Urothelium cell line (cell line): ENCODE measurements at regions not wholly inside any gene's neighbourhood (a gene's known extent, or its start where the extent isn't known, plus 50 kb on each side); places are given as distances from the start of the nearest gene placed in this dataset.

Experiments
- DNase-seq: peaks from one replicate; pipeline ENCODE4 v3.0.0; 2011; ENCODE audit warnings: low spot score, mixed read lengths
- FAIRE-seq: peaks from 2 replicates; lab custom pipeline; 2011; peaks lifted over from hg19 to GRCh38; lab: Jason Lieb, UNC

DNA sequence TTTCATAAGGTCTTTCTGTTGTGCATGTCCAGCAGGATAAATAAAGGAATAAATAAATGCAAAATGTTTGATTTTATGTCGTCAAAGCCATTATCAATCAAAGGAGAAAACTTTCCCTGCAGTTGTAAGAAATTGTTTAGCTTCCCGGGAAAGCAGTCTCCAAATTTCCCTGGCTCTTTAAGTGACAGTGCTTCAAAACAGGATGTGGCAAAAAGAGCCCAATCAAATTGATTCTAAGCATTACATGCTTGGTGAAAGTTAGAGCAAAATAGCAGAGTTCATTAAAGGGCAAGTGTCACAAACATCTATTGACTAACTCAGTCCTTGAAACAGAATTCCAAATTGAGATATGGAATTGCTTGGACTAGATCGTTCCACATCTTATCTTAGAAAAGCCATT is 704.1 kb downstream of the PRELID2 start:
- DNase-seq, result peak; percentile 13
- FAIRE-seq, result no peak

DNA sequence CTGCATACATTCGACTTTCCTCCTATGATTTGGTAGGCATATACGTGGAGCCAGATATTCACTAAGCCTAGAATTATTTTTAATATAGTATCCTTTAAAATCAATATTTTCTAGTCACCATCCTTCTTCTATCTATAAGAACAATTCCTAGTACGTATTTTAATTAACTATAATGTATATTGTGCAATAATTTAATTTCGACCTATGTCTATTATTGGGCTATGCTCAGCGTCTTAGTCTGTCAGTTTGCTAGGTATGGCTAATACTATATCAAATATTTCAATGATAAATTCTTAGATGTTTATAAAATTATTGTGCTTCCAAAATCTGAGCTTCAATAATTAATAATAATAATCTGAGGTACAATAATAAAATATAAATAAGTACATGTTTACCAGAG is 705.3 kb downstream of the PRELID2 start:
- FAIRE-seq (no peak), DNase-seq (no peak)

DNA sequence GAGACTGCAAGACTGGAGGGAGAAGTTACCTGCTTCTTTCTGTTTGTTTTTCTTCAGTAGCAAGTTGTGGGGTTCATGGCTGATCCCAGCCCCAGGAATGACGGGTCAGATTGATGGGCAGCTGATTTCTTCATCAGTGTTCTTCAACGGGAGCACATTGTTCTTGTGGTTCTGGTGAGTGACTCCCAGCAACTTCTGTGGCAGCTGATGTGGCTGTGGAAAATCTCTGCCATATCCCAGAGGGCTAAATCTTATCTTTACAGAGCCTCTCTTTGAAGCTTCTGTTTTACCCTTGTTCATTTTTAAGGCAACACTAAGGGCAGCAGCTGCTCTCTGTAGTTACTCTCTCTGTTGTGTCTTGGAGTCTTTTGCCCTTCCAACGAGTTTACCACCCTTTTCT is 710.3 kb downstream of the PRELID2 start:
- FAIRE-seq (no peak), DNase-seq (no peak)

DNA sequence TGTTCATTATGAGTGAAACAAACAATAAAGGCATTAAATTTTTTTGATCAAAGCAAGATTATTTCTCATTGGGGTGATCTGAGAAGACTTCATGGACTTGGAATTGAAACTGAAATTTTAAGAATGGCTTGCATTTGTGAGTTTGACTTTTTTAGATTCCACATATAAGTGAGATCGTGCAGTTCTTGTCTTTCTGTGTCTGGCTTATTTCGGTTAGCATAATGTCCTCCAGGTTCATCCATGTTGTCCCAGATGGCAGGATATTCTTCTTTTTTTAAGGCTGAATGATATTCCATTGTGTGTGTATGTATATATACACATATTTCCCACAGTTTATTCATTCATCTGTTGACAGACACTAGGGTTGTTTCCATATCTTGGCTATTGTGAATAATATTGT is 716.5 kb downstream of the PRELID2 start:
- no peak for FAIRE-seq
- no peak for DNase-seq

DNA sequence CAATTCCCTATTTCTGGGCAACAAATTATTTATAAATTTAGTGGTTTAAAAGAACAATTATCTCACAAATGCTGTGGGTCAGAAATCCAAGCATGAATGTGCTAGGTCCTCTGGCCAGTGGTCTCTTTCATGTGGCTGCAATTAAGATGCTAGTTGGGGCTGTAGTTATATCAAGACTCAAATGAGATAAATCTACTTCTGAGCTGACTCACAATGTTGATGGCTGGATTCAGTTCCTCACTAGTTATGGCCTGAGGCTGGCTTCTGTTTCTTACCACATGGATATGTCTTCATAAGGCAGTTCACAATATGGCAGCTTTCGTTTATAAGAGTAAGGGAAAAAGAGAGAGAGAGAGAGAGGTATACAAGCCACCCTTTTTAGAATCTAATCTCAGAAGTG is 717.0 kb downstream of the PRELID2 start:
- FAIRE-seq, result no peak
- DNase-seq, result no peak

DNA sequence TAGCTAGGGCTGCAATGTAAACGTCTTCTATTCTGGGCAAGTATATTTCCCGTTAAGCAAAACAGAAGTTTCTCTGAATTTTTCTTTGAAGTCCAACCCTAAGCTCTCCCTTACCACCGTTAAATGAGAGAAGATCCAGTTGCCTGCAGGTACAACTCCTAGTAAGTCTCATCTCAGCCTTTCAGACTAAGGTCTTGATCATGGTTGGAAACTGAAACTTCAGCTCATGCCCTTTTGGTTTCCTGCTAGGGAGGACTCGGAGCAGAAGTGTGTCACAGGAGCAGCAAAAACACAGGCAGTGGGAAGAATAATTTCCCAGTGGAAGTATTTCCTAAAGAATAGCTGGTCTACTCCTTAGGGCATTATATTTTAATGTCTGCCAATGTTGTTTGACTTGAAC is 717.9 kb downstream of the PRELID2 start:
- FAIRE-seq, result no peak
- no peak for DNase-seq

DNA sequence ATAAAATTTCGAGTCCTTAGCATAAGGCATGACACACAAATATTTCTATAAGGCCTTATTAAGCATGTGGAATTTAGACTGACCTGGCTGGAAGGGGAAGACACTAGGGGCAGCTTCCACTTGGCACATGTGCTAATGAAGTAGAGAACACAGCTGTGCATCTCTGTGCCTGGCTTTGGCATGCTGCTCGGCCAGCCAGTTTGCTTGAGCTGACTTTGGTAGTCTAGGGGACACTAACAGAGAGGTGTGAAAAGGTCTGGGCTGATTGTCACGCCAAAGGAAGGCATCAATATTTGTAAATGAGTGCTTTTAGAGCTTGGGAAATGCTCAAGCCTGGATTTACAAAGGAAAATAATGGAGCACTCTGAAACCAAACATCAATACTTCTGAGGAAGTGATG is 723.7 kb downstream of the PRELID2 start:
- FAIRE-seq (no peak), DNase-seq (no peak)

DNA sequence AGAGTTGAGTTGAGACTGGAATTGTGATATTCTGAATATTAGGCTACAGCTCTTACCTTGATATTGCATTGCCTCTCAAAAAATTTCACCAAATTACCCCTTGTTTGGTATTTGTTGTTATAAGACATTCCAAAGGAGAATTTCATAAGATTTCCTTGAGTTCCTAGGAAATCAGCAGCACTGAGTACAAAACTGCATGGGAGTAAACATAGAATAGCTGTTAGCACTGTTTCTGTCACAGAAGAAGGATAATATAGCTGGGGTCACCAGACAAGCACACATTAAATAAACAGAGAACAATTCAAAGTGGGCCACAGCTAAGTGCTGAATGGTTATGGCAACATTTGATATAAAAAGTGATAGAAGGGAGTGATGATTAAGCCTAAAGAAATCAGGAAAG is 724.3 kb downstream of the PRELID2 start:
- DNase-seq (no peak), FAIRE-seq (no peak)

DNA sequence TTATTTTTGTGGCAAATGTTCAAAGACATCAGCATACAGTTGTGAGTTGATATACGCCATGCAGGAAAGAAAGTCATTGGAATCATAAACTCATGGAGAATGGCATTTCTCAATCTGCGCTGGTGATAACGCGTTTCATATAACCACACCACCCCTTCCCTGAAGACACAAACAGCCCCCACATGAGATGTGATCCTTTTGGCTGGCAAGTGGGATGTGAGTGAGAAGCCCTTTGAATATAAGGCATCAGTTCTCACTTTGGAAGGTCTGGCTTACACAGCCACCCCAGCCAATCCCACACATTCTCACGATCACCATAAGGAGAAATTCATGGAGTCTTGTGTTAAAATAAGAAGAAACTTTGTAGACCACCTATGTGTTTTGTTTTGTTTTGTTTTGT is 725.0 kb downstream of the PRELID2 start:
- FAIRE-seq (no peak), DNase-seq (no peak)

DNA sequence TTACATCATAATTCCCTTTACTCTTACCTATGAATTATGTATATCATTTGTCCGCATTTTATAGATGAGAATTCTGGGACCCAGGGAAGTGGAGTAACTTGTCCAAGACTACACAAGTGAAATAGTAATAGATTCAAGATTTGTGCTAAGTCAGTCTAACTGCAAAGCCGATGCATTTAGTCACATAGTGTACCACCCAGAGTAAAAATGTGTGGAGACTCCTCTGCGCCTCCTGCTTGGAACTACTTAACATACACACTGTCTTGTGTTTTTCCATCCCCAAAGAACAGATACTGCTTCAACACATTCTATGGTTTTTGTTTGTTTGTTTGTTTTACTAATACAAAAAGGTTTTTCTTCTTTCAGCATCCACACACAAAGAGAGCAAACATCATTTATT is 729.8 kb downstream of the PRELID2 start:
- DNase-seq (no peak), FAIRE-seq (no peak)

DNA sequence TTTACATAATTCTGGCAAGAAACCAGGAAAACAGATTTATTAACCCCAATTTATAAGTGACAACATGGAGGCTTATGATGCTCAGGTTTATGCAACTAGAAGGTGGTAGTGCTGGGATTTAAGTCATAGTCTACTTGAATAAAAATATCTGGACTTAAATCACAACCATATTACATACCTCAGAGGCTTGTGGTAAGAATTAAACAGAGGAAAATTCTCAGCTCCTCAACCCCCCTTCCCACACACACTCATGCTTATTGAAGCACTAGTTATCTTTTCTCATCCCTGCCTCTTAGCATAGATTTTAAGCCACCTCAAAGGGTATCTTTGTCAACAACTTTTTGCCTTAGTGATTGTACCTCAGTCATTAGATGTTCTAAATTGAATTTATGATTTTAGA is 731.0 kb downstream of the PRELID2 start:
- DNase-seq (no peak), FAIRE-seq (no peak)

DNA sequence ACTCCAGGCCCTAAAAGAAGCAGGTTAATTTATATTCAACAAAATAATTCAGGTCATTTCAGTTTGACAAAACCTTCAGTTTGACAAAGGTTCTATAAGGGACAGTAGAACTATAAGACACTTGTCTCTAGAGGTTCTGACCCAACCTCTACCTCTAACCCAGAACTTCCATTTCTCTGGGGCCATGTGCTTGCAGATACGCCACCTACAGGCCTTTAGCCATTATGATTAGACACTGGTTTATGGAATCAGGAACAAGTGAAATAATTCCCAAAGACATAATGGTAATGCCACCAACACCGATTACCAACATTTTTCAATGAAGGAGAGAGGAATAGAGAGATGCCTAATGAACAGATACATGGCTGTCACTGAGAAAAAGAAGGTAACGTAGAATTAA is 733.9 kb downstream of the PRELID2 start:
- DNase-seq, result peak; percentile 8
- no peak for FAIRE-seq

DNA sequence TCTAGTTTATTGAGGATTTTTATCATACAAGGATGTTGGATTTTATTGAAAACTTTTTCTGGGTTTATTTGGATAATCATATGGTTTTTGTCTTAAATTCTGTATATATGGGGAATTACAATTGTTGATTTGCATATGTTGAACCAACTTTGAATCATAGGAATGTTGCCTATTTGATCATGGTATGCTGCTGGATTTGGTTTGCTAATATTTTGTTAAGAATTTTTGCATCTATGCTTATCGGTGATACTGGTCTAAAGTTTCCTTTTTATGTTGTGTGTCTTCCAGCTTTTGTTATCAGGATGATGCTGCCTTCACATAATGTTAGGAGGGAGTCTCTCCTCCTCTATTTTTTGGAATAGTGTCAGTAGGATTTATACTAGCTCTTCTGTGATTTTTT is 745.0 kb downstream of the PRELID2 start:
- DNase-seq (no peak), FAIRE-seq (no peak)

DNA sequence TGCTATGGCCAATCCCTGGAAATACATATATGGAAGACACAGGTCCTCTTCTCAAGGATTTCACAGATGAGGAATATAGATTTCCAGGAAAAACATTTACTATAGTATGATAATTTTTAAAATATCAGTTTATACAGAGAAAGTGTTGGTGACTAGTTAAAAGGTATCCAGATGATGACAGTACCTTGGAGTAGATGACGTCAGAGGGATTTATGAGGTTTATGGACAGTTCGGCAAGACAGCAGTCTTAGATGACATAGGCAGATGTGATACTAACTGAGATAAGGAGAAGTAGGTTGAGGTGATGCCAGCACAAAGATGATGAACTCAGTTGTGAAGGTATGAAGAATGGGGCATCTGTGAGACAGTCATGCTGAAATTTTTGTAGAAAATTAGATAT is 750.3 kb downstream of the PRELID2 start:
- FAIRE-seq, result no peak
- no peak for DNase-seq

DNA sequence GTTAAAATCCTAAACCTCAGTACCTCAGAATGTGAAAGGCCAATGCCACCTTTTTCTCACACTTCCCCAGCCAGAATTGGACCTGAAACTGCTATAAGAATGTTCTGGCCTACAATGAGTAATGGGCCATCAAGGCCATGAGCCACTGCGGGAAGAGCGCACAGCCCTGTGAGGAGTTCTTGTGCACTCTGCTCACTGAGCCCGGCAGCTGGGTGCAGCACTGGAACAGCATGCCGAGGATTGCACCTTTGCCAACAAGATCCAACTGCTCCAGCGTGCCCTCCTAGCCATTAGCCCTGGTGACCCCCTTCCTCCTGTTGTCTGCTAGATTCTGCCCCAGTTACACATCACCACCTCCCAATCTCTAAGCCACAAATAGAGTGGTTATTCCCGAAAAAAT is 758.1 kb downstream of the PRELID2 start:
- DNase-seq (no peak), FAIRE-seq (no peak)

DNA sequence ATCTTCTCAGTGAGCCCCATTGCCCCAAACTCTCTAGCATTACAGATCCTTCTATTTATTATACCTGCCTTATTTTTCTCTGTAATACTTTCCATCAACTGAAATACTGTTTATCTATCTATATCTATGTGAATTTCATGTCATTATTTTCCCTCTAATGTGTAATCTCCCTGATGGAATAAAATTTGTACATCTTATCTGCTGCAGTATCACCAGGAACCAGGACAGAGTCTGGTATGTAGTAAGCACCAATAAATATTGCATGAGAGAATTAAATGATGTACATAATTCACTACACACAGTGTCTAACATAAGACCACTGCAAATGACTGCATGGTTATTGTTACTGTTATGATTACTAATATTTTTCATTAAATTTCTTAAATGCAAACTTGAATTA is 759.1 kb downstream of the PRELID2 start:
- DNase-seq (no peak), FAIRE-seq (no peak)

DNA sequence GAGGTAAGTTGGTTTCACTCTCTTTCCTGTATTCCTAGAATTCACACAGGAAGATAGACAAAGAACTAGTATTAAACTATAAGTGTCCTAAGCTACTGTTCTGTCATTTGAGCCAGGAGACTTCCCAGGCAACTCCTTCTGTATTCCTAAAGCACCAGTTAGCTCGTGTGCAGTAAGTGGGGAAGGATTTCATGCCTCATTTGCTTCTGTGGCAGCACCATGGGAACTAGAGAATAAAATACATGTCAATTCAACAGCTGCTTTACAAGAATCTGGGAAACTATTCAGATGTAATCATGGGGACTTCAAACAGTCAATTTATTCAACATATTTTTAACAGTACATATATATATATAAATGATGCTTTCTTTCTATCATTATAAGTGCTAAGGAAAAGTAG is 762.3 kb downstream of the PRELID2 start:
- no peak for DNase-seq
- FAIRE-seq, result no peak

DNA sequence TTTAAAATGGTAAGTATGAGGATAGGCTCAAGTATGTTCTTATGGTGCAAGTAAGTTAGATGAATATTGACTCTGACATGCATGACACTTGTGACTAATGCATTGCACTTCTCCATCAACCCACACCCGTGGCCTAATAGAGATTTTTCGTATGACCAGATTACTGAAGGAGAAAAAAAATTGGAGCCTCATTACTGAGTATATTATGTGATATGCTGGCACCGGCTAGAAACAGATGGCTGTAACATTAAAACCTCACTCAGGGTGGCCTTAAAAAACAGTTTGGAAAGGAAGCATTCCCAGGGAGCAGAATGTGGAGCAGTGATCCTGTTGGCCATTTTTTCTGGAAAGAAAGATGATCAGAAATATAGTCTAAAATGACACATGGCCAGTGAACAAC is 766.4 kb downstream of the PRELID2 start:
- FAIRE-seq (no peak), DNase-seq (no peak)

DNA sequence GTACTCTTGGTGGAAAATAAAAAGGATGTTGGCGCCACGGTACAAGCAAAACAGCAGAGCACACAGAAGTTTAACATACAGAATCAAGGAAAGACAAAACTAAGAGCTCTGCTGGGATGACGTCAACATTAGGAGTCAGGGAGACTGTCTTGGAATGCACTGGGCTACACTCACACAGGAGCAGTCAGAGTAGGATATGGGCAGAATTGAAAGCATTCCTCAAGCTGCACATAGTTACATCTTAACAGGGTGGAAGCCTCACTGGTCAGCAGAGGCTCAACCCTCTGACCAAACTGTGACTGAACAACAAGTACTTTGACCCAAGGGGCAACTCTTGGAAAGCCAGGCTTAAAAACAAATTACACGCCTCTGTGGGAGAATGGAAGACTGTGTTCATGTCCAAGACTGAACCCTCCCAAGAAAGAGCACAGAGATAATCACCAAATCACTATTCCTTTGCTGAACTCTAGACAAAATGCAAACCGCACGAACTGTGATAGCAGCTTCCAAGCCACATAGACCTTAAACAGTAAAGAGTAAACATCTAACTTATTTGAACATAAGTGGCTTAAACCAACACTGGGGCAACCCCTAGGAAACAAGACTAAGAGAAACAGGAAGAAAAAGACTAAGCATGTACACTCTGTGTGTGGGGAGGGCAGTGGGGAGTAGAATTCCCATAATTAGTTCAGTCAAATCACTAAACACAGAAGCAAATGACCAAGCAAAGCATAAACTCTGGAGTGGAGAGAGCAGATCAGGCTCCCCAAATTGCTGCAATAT is 772.7 kb downstream of the PRELID2 start:
- DNase-seq (no peak), FAIRE-seq (no peak)

DNA sequence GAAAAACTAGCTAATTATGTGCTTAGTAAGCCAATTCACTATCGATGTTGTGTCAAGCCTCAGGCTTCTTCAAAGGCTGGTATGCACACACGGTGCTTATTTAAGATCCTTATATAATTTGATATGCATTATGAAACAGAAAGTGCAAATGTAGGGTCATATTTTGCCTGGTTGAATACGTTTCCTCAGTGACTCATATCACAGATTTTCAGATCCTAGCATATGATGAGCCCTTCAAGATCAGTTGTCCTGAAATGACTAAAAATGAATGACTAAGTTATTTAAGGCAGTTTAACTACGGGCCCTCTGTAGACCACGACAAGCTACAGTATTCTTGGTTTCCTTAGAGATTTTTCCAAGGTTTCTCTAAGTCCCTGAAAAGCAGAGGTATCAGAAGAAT is 778.3 kb downstream of the PRELID2 start:
- FAIRE-seq (no peak), DNase-seq (peak; percentile 23)

DNA sequence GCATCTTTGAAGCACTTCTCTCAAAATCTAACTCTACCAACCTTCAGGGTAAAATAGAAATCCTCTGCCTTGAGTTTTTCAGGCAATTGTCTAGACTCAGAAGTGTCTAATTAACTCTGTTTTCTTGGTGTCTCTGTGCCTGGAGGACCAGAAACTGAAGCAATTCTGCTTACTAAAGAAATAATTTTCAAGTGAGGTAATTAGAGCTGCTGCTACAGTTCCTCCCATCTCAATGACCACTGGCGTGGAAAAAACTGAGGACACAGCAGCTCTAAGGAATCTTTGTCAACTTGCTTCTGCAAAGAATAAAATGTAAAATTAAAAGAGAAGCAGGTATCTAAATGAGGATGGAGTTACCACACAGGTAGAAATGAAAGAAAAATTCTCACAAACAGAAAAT is 785.0 kb downstream of the PRELID2 start:
- FAIRE-seq, result no peak
- DNase-seq, result no peak

DNA sequence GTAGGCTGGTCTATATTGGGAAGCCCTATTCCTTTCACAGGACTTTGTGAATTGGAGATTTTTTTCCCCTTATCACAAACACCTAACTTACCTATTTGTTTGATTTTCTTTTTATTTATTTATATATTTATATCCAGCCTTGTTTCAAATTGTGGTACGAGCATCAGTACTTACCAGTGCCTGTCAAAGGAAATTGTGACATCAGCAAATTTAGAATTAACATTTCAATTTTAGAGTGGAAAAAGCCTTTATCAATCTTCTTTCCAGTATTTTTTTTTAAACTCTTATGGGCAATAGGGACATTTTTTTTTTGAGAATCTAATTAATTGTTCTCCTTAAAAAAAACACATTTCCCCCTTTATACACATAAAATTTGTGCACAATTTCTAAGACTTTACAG is 790.2 kb downstream of the PRELID2 start:
- FAIRE-seq, result no peak

DNA sequence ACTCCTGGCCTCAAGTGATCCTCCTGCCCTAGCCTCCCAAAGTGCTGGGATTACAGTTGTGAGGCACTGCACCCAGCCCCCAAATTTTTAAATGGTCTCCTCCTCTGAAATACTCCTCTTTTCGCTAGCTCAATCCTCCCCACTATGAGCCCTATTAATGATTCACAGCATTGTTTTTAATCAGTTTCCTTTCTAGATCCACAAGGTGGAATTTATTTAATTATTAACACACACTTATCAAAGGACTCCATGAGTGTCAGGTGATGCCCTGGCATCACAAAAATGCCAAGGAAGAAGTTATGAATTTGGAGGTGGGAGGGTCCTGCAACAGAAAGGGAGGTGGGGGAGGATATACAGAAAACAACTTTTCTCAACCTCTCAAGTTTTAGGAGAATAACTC is 806.5 kb downstream of the PRELID2 start:
- no peak for FAIRE-seq
- no peak for DNase-seq

More for the DNA sequence above, 790.2 kb downstream of the PRELID2 start:
- DNase-seq, result no peak
